GM21381 (cell line): ENCODE measurements at regions not wholly inside any gene's neighbourhood (a gene's known extent, or its start where the extent isn't known, plus 50 kb on each side); places are given as distances from the start of the nearest gene placed in this dataset.
"Not testable (repeated sequence)": the region's sequence is repeated elsewhere in the genome, so short reads cannot be mapped to it uniquely, and the experiment has no call there.

Source experiments
- ATAC-seq: cut with Tn5 transposase; IDR thresholded peaks from one replicate; pipeline ENCODE4 v1.9.1; 2021; ENCODE audit warnings: mild to moderate bottlenecking, moderate library complexity; ENCODE audit not compliant: unreplicated experiment

GRCh38 chr15:62495670-62496614 is 330.9 kb upstream of the C2CD4B start:
- no peak for ATAC-seq

- ATAC-seq: no peak
Observed at GRCh38 chr15:62497356-62497755, 332.3 kb upstream of the C2CD4B start.

GRCh38 chr15:62498278-62498677 is 333.2 kb upstream of the C2CD4B start:
- no peak for ATAC-seq

GRCh38 chr15:62498712-62499111 is 333.6 kb upstream of the C2CD4B start:
- ATAC-seq: no peak

- ATAC-seq: no peak
Observed at GRCh38 chr15:62500325-62500724, 335.2 kb upstream of the C2CD4B start.

GRCh38 chr15:62502451-62502850 is 337.4 kb upstream of the C2CD4B start:
- ATAC-seq: no peak

GRCh38 chr15:62503451-62503850 is 338.4 kb upstream of the C2CD4B start:
- no peak for ATAC-seq

GRCh38 chr15:62505762-62506161 is 340.7 kb upstream of the C2CD4B start:
- no peak for ATAC-seq

- no peak for ATAC-seq
Observed at GRCh38 chr15:62506217-62506805, 341.2 kb upstream of the C2CD4B start.

- no peak for ATAC-seq
Observed at GRCh38 chr15:62509395-62509958, 344.4 kb upstream of the C2CD4B start.

GRCh38 chr15:62510791-62511190 is 345.7 kb upstream of the C2CD4B start:
- ATAC-seq: no peak

GRCh38 chr15:62512904-62513303 is 347.8 kb upstream of the C2CD4B start:
- no peak for ATAC-seq

- no peak for ATAC-seq
Observed at GRCh38 chr15:62513893-62514292, 348.8 kb upstream of the C2CD4B start.

GRCh38 chr15:62515696-62516395 is 350.8 kb upstream of the C2CD4B start:
- no peak for ATAC-seq

- no peak for ATAC-seq
Observed at GRCh38 chr15:62517541-62517940, 352.5 kb upstream of the C2CD4B start.

GRCh38 chr15:62518666-62519065 is 353.6 kb upstream of the C2CD4B start:
- not testable (repeated sequence) for ATAC-seq

- no peak for ATAC-seq
Observed at GRCh38 chr15:62519900-62520299, 354.8 kb upstream of the C2CD4B start.

- ATAC-seq: no peak
Observed at GRCh38 chr15:62520887-62521286, 355.8 kb upstream of the C2CD4B start.

GRCh38 chr15:62521396-62521795 is 356.3 kb upstream of the C2CD4B start:
- ATAC-seq: no peak

- no peak for ATAC-seq
Observed at GRCh38 chr15:62524848-62525247, 359.8 kb upstream of the C2CD4B start.

GRCh38 chr15:62527387-62527786 is 362.3 kb upstream of the C2CD4B start:
- ATAC-seq: no peak
